ENCODE measurements at regions not wholly inside any gene's neighbourhood (a gene's known extent, or its start where the extent isn't known, plus 50 kb on each side); places are given as distances from the start of the nearest gene placed in this dataset.

DNA sequence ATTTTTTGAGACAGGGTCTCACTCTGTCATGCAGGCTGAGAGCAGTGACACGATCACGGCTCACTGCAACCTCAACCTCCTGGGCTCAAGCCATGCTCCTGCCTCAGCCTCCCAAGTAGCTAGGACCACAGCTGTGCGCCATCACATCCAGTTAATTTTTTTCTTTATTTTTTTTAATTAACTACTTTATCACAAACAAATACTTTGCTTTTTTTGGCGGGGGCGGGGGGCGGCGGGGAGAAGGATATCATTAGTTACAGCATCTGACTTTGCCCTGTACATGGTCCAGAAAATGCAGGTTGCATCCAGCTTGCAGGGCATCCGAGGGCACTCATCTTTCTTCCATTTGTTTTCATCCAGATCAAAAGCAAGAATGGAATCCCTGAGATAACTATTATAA lies 201.8 kb upstream of the IER5L start:
- Histone ChIP-seq H3K4me3 (ENCODE audit: low read depth in 1 of 3, low read length in 3 of 3) (no peak overlapping the region), H3K36me3 (ENCODE audit: control insufficient read depth in 4 of 4, insufficient read depth in 3 of 4, low read depth in 1 of 4, low read length in 3 of 4) (no peaks in the 10 kb centered on the region), H3K27me3 (ENCODE audit: control insufficient read depth in 4 of 4, insufficient read depth in 4 of 4, low read length in 3 of 4) (no peaks in the 10 kb centered on the region), H3K9me3 (ENCODE audit: control insufficient read depth in 4 of 4, low read length in 3 of 4) (no peaks in the 10 kb centered on the region), H3K4me1 (ENCODE audit: control insufficient read depth in 4 of 4, insufficient read depth in 4 of 4, low read length in 3 of 4) (peaks cover 2 to 7% (median 6%) of the 10 kb centered on the region in 4 donors), H3K9ac (ENCODE audit: low read depth in 1 of 2, low read length in 2 of 2) (no peak overlapping the region), H3K27ac (ENCODE audit: low read depth in 1 of 2, low read length in 2 of 2) (no peak overlapping the region)
- WGBS: 89% methylated on average over 8 of the region's 8 CpGs
- no peak for DNase-seq (ENCODE audit: low spot score)
- TF ChIP-seq, protein P1, sequence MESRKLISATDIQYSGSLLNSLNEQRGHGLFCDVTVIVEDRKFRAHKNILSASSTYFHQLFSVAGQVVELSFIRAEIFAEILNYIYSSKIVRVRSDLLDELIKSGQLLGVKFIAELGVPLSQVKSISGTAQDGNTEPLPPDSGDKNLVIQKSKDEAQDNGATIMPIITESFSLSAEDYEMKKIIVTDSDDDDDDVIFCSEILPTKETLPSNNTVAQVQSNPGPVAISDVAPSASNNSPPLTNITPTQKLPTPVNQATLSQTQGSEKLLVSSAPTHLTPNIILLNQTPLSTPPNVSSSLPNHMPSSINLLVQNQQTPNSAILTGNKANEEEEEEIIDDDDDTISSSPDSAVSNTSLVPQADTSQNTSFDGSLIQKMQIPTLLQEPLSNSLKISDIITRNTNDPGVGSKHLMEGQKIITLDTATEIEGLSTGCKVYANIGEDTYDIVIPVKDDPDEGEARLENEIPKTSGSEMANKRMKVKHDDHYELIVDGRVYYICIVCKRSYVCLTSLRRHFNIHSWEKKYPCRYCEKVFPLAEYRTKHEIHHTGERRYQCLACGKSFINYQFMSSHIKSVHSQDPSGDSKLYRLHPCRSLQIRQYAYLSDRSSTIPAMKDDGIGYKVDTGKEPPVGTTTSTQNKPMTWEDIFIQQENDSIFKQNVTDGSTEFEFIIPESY (IDR thresholded peaks at IDR 0.05): no peak
- no peak for TF ChIP-seq RAD21 (IDR thresholded peaks at IDR 0.05)
- no peak for TF ChIP-seq JUND (IDR thresholded peaks at IDR 0.05)
- TF ChIP-seq REST (IDR thresholded peaks at IDR 0.05): no peak
- TF ChIP-seq SP1 (IDR thresholded peaks at IDR 0.05): no peak
- TF ChIP-seq FOXA1 (IDR thresholded peaks at IDR 0.05): no peak
- TF ChIP-seq HNF4A (conservative IDR thresholded peaks at IDR 0.05): no peak
- no peak for TF ChIP-seq NR2F2 (IDR thresholded peaks at IDR 0.05)
- no peak for TF ChIP-seq RXRA (IDR thresholded peaks at IDR 0.05)
- TF ChIP-seq, protein P2, sequence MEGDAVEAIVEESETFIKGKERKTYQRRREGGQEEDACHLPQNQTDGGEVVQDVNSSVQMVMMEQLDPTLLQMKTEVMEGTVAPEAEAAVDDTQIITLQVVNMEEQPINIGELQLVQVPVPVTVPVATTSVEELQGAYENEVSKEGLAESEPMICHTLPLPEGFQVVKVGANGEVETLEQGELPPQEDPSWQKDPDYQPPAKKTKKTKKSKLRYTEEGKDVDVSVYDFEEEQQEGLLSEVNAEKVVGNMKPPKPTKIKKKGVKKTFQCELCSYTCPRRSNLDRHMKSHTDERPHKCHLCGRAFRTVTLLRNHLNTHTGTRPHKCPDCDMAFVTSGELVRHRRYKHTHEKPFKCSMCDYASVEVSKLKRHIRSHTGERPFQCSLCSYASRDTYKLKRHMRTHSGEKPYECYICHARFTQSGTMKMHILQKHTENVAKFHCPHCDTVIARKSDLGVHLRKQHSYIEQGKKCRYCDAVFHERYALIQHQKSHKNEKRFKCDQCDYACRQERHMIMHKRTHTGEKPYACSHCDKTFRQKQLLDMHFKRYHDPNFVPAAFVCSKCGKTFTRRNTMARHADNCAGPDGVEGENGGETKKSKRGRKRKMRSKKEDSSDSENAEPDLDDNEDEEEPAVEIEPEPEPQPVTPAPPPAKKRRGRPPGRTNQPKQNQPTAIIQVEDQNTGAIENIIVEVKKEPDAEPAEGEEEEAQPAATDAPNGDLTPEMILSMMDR (IDR thresholded peaks at IDR 0.05; ENCODE audit: low read depth, low read length, missing input control): no peak
- no peak for TF ChIP-seq EGR1 (IDR thresholded peaks at IDR 0.05; ENCODE audit: low read depth in 2 of 2)
- no peak for TF ChIP-seq MAX (IDR thresholded peaks at IDR 0.05)
- TF ChIP-seq GABPA (IDR thresholded peaks at IDR 0.05 in 1 of 2, conservative IDR thresholded peaks at IDR 0.05 in 1 of 2): no peak
- TF ChIP-seq TAF1 (conservative IDR thresholded peaks at IDR 0.05): no peak
- TF ChIP-seq, protein P3, sequence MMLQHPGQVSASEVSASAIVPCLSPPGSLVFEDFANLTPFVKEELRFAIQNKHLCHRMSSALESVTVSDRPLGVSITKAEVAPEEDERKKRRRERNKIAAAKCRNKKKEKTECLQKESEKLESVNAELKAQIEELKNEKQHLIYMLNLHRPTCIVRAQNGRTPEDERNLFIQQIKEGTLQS (IDR thresholded peaks at IDR 0.05): no peak
- TF ChIP-seq HNF4G (IDR thresholded peaks at IDR 0.05): no peak
- no peak for TF ChIP-seq YY1 (IDR thresholded peaks at IDR 0.05)
